K562 (cell line): ENCODE measurements at regions not wholly inside any gene's neighbourhood (a gene's known extent, or its start where the extent isn't known, plus 50 kb on each side); places are given as distances from the start of the nearest gene placed in this dataset.

ENCODE experiments used
- ATAC-seq: fragments of 200-7000 bp; cut with Tn5 transposase; 3 replicates; pipeline ENCODE4 v1.9.1; 2020; ENCODE audit warnings: moderate library complexity
- BruUV-seq: library from RNA; stranded (reverse); fragments of 400-500 nt; replicated peaks from 2 replicates; lab custom pipeline; 2021; lab: Mats Ljungman, UMichigan
- CTCF ChIA-PET: fragments of 300-600 bp; formaldehyde crosslinking; extraction: SDS; loops from one replicate; lab custom pipeline; 2021; ENCODE audit warnings: low intra/inter-chr PET ratio; lab: Yijun Ruan, JAX
- POLR2A ChIA-PET: fragments of 300-600, 350-650 bp; sonication (Branson Sonifier 250); formaldehyde crosslinking; extraction: SDS; loops from one replicate; lab custom pipeline; 2021; ENCODE audit warnings: antibody characterized with exemption, inconsistent platforms; lab: Yijun Ruan, JAX
- DNase-seq, 4 experiments: peaks; one replicate each; pipeline versions ENCODE4 v3.0.0 to v3.0.0-alpha.2; 2011 to 2018; ENCODE audit warnings: low spot score in 3 of 4, mixed read lengths in 3 of 4; ENCODE audit errors: extremely low read depth in 1 of 4
- FAIRE-seq: peaks from 2 replicates; lab custom pipeline; 2011; peaks lifted over from hg19 to GRCh38; lab: Jason Lieb, UNC
- H2AFZ ChIP-seq: 2 replicates; pipeline ENCODE4 v1.6.0; 2011; ENCODE audit warnings: low read depth, low read length, control low read depth, inconsistent platforms
- H3K27ac ChIP-seq: fragments of 200-600 bp; 3 replicates; pipeline ENCODE4 v1.8.0; 2011; ENCODE audit warnings: low read depth, mild to moderate bottlenecking, control low read depth, inconsistent platforms, low read length, moderate library complexity, mixed read lengths; ENCODE audit errors: extremely low read depth
- H3K27me3 ChIP-seq, 2 experiments: fragments of 300-600 bp in 1 of 2; 2 replicates in 1 of 2; 3 replicates in 1 of 2; pipeline versions ENCODE4 v1.6.0 to v1.8.0; 2011; ENCODE audit warnings: inconsistent platforms in 2 of 2, low read length in 2 of 2, mild to moderate bottlenecking in 1 of 2, mixed read lengths in 1 of 2, moderate library complexity in 1 of 2; ENCODE audit not compliant: control insufficient read depth in 2 of 2, insufficient read depth in 2 of 2
- H3K36me3 ChIP-seq: fragments of 300-600 bp; 3 replicates; pipeline ENCODE4 v1.8.0; 2011; ENCODE audit warnings: mild to moderate bottlenecking, low read length, inconsistent platforms; ENCODE audit not compliant: control insufficient read depth, insufficient read depth
- H3K4me1 ChIP-seq, 2 experiments: fragments of 200-600 bp in 1 of 2; replicated peaks in 1 of 2; 2 replicates in 1 of 2; 3 replicates in 1 of 2; pipeline versions ENCODE4 v1.5.1 to v1.8.0; 2011; ENCODE audit warnings: inconsistent platforms in 2 of 2, low read length in 2 of 2, mild to moderate bottlenecking in 1 of 2, mixed read lengths in 1 of 2, moderate library complexity in 1 of 2; ENCODE audit not compliant: control insufficient read depth in 2 of 2, insufficient read depth in 2 of 2
- H3K4me2 ChIP-seq: 2 replicates; pipeline ENCODE4 v1.6.1; 2011; ENCODE audit warnings: low read length, control low read depth, inconsistent platforms, mixed read lengths; ENCODE audit not compliant: insufficient read depth
- H3K4me3 ChIP-seq: fragments of 200-600 bp; sonication (generic), shearing (Covaris generic); 2 replicates; pipeline ENCODE4 v1.5.1; 2016; ENCODE audit warnings: control low read depth, inconsistent platforms
- H3K79me2 ChIP-seq: fragments of 200-600 bp; 3 replicates; pipeline ENCODE4 v1.8.0; 2011; ENCODE audit warnings: low read length, inconsistent platforms; ENCODE audit not compliant: control insufficient read depth, insufficient read depth
- H3K9ac ChIP-seq, 2 experiments: 2 replicates each; pipeline versions ENCODE4 v1.6.0 to v1.6.1; 2011; ENCODE audit warnings: low read depth in 2 of 2, low read length in 2 of 2, control low read depth in 1 of 2, inconsistent platforms in 1 of 2, mild to moderate bottlenecking in 1 of 2, mixed read lengths in 1 of 2; ENCODE audit not compliant: insufficient read depth in 1 of 2
- H3K9me1 ChIP-seq: one replicate; pipeline ENCODE4 v1.6.0; 2011; ENCODE audit warnings: inconsistent platforms, mild to moderate bottlenecking, low read length, moderate library complexity; ENCODE audit not compliant: control insufficient read depth, insufficient read depth
- H3K9me3 ChIP-seq: replicated peaks from 2 replicates; pipeline ENCODE4 v1.5.1; 2011; ENCODE audit warnings: low read depth, low read length, inconsistent platforms; ENCODE audit not compliant: control insufficient read depth, insufficient read depth
- H4K20me1 ChIP-seq: replicated peaks from 2 replicates; pipeline ENCODE4 v1.6.1; 2011; ENCODE audit warnings: low read length, inconsistent platforms, mixed read lengths; ENCODE audit not compliant: control insufficient read depth, insufficient read depth
- ARID3B ChIP-seq: fragments of 250-450 bp; sonication (Bioruptor Pico); IDR thresholded peaks from 2 replicates; pipeline ENCODE4 v1.4.0; 2020; ENCODE audit warnings: borderline replicate concordance
- DACH1 ChIP-seq: fragments of 450-650 bp; IDR thresholded peaks from 2 replicates; pipeline ENCODE4 v1.6.1; 2018; ENCODE audit not compliant: partially characterized antibody
- ELF4 ChIP-seq: fragments of 450-650 bp; formaldehyde crosslinking; IDR thresholded peaks from 2 replicates; pipeline ENCODE4 v1.4.0; 2022; ENCODE audit warnings: missing genetic modification characterization
- NUFIP1 ChIP-seq: fragments of 450-650 bp; IDR thresholded peaks from 2 replicates; pipeline ENCODE4 v1.6.1; 2018; ENCODE audit not compliant: partially characterized antibody
- PYGO2 ChIP-seq: fragments of 450-650 bp; IDR thresholded peaks from 2 replicates; pipeline ENCODE4 v1.6.1; 2016; ENCODE audit warnings: mild to moderate bottlenecking, missing genetic modification characterization, moderate library complexity, missing compliant biosample characterization
- SMAD1 ChIP-seq: fragments of 150-350 bp; IDR thresholded peaks from 2 replicates; pipeline ENCODE4 v1.6.1; 2014; ENCODE audit warnings: low read length, low read depth; ENCODE audit not compliant: partially characterized antibody
- SNRNP70 ChIP-seq: fragments of 200-400 bp; formaldehyde crosslinking; optimal IDR thresholded peaks from 2 replicates; pipeline ENCODE3; 2017; ENCODE audit warnings: low read depth, low read length
- SRSF1 ChIP-seq: fragments of 200-400 bp; formaldehyde crosslinking; IDR thresholded peaks from 2 replicates; pipeline ENCODE4 v1.6.1; 2017; ENCODE audit warnings: mild to moderate bottlenecking, low read depth, low read length, moderate library complexity
- ZNF23 ChIP-seq: fragments of 250-450 bp; sonication (Bioruptor Pico); IDR thresholded peaks from 2 replicates; pipeline ENCODE4 v1.4.0; 2020; ENCODE audit warnings: mild to moderate bottlenecking
- ZNF717 ChIP-seq: fragments of 250-450 bp; sonication (Bioruptor Pico); IDR thresholded peaks from 2 replicates; pipeline ENCODE4 v1.5.0; 2021
- ZNF766 ChIP-seq: fragments of 200-800 bp; sonication (Bioruptor generic); conservative IDR thresholded peaks from 2 replicates; pipeline ENCODE4 v1.6.1; 2016; ENCODE audit warnings: missing genetic modification characterization, missing compliant biosample characterization
- ZNF780A ChIP-seq: fragments of 250-450 bp; sonication (Bioruptor Pico); IDR thresholded peaks from 2 replicates; pipeline ENCODE4 v1.5.0; 2021; ENCODE audit warnings: mild to moderate bottlenecking
- ZNF785 ChIP-seq: fragments of 250-450 bp; sonication (Bioruptor Pico); IDR thresholded peaks from 2 replicates; pipeline ENCODE4 v1.4.0; 2020; ENCODE audit warnings: mild to moderate bottlenecking
- whole genome bisulfite sequencing: fragments of 100-300 bp; shearing (Covaris generic); methylation state at CpG from one replicate; pipeline ENCODE4 v1.1.6; 2016; ENCODE audit warnings: low coverage, mixed read lengths; ENCODE audit not compliant: insufficient coverage; ENCODE audit errors: missing lambda C conversion rate; 5-methylcytosine and 5-hydroxymethylcytosine counted together
- in situ Hi-C: fragments of 300-500 bp; cut with MboI; formaldehyde crosslinking; loops from 4 replicates; pipeline ENCODE4 v1.15.0; 2018; ENCODE audit warnings: inconsistent platforms, mixed read lengths
- intact Hi-C: fragments of 100-400 bp; cut with micrococcal nuclease; formaldehyde crosslinking; loops from 2 replicates; pipeline ENCODE4 v1.14.2; 2022

GRCh38 chr22:27495325-27495724 is 306.2 kb downstream of the MN1 start:
- no peaks in the 10 kb centered on the region; the same call in 1 of the 2 replicates for H4K20me1 ChIP-seq
- DNase-seq, result no peak
- no peak overlapping the region for H3K4me3 ChIP-seq
- BruUV-seq, result no TSS peak
- H3K9ac ChIP-seq, result no peak overlapping the region
- peaks cover 0 to 12% of the 10 kb centered on the region in 2 experiments; a peak in 1 of 5 replicates for H3K27me3 ChIP-seq
- H3K4me1 ChIP-seq, result no peaks in the 10 kb centered on the region
- CTCF ChIA-PET, result no interaction called here
- ATAC-seq, result no peak
- no peaks in the 10 kb centered on the region for H3K79me2 ChIP-seq
- H2AFZ ChIP-seq, result no peak overlapping the region
- no peaks in the 10 kb centered on the region for H3K36me3 ChIP-seq
- POLR2A ChIA-PET, result interaction anchor here (0.6 kb wide), 1 partner anchor 223 kb away, joined by 3 read pairs; no protein-coding TSS in a partner anchor
- intact Hi-C loops, result no loop called here
- no peak for FAIRE-seq
- H3K9me3 ChIP-seq, result no peaks in the 10 kb centered on the region
- in situ Hi-C loops, result no loop called here
- 0% methylated on average over 5 of the region's 8 CpGs for WGBS
- no peak overlapping the region for H3K27ac ChIP-seq
- no peak overlapping the region for H3K4me2 ChIP-seq
- H3K9me1 ChIP-seq, result no peaks in the 10 kb centered on the region
- TF ChIP-seq SNRNP70, result no peak
- TF ChIP-seq SMAD1, result no peak
- TF ChIP-seq ZNF785 (CRISPR knock-in tag), result no peak
- TF ChIP-seq ZNF23 (CRISPR knock-in tag), result no peak
- no peak for TF ChIP-seq SRSF1
- TF ChIP-seq DACH1, result no peak
- TF ChIP-seq ARID3B (CRISPR knock-in tag), result no peak
- TF ChIP-seq PYGO2 (tag), result no peak
- no peak for TF ChIP-seq ZNF766 (CRISPR knock-in tag)
- no peak for TF ChIP-seq ZNF780A
- no peak for TF ChIP-seq NUFIP1
- no peak for TF ChIP-seq ELF4 (CRISPR knock-in tag)
- no peak for TF ChIP-seq ZNF717 (CRISPR knock-in tag)
